HL-60/S4 (cell line): ENCODE measurements at regions not wholly inside any gene's neighbourhood (a gene's known extent, or its start where the extent isn't known, plus 50 kb on each side); places are given as distances from the start of the nearest gene placed in this dataset.

Experiments used
- in situ Hi-C: fragments of 300-500 bp; cut with MboI; formaldehyde crosslinking; loops from 2 replicates; pipeline ENCODE4 v1.14.3; 2022; ENCODE audit warnings: low sequenced_read_pairs

DNA sequence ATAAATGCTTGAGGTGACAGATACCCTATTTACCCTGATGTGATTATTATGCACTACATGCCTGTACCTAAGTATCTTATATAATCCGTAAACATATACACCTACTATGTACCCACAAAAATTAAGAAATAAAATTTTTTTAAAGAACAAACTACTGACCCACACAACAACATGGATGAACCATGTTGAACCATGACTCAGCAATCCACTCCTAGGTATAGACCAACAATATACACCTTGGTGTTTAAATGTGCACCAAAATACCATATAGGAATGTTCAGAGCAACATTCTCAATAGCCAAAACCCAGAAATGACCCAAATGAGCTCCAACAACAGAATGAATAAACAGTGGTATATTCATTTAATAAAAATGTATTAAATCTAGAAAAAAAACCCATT lies 245.1 kb downstream of the GXYLT1 start:
- in situ Hi-C loops, result no loop called here

DNA sequence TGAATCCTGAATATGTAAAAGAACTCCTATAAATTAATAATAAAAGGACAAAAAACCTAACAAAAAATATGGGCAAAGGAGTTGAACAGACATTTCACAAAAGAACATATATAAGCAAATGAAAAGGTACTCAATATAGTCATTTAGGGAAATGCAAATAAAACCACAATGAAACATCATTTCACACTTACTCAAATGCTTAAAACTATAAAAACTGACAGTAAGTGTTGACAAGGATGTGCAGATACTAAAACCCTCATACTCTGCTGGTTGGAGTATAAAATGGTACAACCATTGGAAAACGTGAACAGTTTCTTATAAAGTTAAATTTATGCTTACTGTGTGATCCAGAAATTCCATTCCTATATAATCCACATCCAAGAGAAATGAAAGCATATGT lies 247.1 kb downstream of the GXYLT1 start:
- in situ Hi-C loops, result no loop called here

DNA sequence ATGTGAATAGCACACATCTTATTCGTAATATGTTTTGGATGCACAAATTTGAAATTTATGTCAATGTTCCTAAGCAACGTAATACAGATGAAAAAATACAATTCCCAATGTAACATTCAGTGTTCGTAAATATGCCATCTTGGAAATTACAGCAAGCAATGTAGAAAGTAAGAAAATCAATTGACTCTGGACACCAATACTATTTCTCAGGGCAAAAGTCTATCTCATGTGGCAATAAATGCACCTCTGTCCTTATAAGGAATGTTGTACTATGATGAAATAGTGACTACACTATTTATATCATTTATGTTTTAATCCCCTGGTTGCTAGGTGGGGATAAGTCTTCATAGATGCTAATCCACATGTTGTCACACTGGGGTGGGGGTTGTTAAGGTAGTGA lies 251.2 kb downstream of the GXYLT1 start:
- in situ Hi-C loops, result no loop called here

DNA sequence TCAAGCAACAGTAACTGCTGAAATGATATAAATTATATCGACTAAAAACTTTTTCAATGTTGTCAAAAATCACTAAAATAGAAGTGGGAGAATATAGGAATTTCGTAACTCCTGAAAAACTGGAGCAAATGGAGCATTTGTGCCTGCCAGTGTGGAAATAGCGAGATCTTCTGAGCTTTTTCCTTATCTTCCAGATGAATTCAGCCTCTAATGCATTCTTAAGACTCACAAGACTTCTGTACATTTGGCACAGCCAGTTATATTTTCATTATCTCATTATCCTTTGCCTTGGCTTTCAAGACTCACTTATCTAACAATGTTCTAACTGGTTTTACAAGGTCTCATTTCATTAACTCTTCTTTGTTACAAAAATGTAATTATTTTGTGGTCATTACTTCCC lies 252.4 kb downstream of the GXYLT1 start:
- in situ Hi-C loops, result no loop called here

DNA sequence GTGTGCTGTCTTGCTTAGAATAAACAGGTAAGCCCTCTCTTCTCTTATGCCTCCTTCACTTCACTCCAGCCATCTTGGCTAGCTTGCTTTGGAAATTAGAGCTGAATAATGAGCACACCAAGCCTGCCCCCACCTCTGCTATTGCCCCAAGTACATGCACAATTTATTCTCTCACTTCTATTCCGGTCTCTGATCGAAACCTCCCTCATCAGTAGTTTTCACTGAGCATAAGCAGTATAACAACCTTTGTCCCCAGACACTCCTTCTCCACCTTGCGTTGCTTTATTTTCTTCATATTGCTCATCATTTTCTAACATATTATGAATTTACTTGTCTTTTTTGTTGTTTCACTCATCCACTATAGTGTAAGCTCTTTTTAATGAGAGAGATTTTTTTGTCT lies 253.4 kb downstream of the GXYLT1 start:
- in situ Hi-C loops, result no loop called here

DNA sequence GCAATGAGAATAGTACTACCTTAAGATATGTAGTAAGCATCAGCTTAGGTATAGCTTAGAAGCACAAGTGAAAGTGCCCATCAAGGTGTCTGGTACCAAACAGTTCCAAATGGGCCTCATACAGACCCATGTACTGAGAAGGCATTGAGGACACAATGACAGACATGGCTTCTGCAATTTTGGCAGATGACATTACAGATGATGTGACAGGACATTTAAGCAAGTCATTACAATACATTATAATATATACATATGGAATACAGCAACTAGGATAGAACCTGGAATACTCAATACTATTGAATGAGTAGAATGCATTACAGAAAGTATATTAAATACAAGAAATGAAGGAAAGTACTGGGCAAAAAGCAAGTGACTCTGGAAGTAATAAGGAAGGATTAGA lies 256.4 kb downstream of the GXYLT1 start:
- in situ Hi-C loops, result no loop called here

DNA sequence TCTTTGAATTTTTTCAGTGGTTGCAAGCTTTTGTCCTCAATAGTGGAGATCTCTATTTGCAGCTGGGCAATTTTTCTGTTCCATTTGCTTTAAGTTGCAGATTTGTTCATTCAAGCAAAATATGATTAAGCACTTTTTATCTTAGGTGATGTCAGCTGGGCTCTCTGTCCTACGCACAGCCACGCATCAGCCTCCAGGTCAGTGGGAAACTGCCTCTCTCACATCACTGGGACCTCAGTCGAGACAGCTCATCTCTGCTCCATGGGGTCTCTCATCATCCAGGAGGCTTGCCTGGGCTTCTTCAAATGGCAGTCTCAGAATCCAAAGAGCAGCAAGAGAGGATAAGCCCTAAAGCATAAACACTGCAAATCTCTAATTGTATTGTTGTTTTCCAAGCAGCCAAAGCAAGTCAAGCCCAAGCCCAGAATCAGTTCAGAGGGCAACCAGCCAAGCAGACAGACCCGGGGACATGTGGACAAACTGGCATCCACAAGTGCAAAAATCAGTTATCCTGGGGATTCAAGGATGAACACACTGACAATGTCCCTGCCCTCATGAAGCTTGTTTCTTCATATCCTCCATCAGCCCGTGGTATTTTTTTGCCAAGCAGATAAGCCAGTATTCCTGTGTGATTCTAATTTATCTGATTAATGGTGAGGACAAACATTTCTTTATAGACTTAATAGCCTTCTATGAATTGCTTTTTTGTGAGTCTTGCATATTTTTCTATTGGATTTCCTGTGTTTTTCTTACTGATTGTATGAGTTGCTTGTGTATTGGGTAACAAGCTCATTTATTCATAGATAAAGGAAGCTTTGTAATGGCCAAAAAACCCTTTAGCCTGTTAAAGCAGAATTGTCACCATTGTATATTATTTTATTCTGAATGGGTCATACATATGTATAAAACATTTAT lies 262.5 kb downstream of the GXYLT1 start:
- in situ Hi-C loops, result no loop called here

DNA sequence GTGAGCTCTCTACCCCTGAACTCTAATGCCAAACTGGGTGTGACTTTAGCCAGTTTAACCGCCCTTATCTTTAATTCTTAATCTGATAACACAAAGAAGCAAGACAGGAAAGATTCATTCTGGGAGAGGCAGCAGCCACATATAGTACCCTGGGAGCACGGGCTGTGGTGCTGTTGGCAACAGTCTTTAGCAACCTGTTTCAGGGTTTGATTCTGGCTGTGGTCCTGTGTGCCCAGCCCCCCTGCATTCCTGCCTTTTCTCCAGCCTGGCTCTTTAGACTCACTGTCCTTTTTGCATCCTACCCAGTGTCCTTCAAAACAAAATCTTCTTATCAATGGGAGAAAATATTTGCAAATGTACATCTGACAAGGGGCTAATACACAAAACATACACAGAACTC lies 275.2 kb downstream of the GXYLT1 start:
- in situ Hi-C loops, result no loop called here

DNA sequence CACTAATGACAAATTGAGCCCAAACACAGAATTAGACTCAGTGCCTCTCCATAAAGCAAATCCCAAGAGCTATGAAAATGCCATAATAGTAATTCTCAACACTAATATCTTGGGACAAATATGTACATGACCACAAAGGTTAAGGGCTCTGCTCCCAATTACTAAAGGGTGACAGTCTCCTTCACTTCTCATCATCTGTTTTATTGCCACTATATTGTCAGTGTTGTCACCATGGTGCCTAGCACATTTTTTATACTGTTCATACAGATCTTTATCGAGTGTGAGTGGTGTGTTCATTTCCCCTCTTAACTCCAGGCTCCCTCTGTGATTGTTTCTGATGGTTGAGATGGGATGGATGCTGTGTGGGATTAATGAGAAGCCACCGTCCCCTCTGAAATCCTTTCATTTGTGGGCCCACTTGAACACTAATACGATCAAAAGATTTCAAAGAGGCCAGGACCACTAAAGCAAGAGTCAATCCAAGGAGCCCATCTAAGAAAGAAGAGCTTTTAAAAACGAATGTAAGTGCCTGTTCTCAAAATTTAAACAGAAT lies 277.7 kb downstream of the GXYLT1 start:
- in situ Hi-C loops, result no loop called here

DNA sequence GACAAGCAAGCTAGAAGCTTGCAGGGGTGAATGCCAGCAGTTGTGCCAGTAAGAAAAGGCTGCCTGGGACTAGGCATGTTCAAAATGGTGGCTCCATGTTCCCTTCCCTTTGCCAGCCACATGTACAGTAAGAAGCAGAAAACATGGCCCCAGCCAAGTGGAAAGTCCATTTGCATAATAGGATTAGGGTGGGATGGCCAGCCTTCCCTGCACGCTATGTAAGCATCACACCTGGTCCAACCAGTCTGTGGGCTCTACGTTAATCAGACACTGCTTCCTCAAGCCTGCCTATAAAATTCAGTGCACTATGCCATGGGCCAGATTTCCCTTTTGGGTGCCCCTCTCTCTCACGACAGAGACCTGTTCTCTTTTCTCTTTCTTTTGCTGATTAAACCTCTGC lies 288.4 kb downstream of the GXYLT1 start:
- in situ Hi-C loops, result no loop called here

DNA sequence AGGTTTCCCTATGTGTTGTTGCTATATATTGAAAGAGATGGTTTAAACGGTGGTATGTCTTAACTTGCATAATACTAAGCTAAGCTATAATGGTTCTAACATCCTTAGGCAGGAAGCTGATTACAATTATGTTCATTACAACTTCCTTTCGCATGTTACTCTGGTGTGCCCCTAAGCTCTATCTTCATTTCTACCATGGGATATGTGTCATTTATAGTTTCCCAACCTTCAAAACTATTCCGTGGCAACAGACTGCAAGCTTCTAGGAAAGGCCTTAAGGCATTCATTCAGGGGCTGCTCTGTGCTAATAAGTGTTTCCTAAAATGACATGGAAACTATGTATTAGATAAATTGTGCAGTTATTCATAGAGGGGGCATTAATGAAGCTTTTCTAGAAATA lies 294.6 kb downstream of the GXYLT1 start:
- in situ Hi-C loops, result no loop called here

DNA sequence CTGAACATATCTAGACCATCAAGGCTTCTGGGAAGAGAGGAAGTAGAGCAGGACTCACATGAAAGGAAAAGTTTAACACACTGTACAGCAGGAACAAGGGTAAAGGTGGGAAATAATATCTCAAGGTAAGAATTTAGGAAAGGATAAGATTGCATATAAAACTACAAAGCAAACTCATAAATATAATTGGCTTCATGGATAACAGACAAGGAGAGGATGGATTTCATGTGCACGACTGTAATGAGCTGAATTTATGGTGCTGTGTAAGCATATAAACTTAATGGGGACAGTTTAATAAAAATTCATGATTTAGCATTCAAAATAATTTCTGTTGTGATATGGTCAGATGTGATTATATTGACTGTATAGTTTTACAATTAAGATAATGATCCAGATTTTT lies 298.0 kb downstream of the GXYLT1 start:
- in situ Hi-C loops, result no loop called here

DNA sequence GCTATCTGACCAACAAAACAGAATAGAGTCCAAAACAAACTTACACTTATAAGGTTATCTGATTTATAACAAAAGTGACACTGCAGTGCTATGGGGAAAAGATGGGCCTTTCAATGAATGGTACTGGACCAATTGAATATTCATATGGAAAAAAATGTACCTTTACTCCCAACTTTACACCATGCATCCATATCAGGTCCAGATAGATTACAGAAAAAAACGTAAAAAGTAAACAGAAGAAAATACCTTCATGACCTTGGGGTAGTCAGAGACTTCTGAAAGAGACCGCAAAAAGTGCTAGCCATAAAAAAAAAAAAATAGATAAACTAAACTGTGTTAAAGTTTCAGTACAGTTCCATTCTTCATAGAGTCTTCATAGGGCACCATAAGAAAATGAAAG lies 308.3 kb downstream of the GXYLT1 start:
- in situ Hi-C loops, result no loop called here

DNA sequence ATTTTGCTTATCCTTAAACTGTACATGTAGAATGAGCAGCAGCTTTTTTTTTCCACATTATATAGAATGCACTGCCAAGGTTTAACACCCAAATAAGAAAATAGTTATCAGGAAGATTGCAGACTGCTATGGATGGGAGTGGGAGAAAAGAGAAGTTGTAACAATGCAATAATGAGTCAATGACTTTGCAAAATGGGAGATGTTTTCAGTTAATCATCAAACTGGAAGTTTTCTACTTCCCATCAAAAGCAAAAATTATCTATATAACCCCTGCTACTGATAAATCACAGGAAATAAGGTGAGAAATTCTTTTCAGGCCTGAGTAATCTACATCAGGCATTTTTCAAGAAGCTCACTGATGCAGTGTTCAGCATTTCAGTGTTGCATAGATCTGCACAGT lies 309.1 kb downstream of the GXYLT1 start:
- in situ Hi-C loops, result no loop called here

DNA sequence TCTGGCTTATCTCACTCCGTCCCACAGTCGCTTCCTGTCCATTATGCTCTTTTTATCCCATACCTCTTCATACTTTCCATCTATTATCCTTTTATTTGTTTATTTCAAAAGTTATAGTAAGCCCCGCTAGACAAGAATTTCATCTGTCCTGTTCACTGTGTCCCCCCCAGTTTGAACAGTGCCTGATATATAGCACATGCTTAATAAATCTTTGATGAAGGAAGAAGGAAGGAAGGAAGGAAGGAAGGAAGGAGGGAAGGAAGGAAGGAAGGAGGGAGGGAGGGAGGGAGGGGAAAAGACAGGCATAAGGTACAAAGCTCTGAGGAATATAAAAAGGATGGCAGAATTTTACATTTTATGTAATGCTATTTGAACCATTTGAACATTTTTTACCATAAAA lies 324.7 kb downstream of the GXYLT1 start:
- in situ Hi-C loops, result no loop called here

DNA sequence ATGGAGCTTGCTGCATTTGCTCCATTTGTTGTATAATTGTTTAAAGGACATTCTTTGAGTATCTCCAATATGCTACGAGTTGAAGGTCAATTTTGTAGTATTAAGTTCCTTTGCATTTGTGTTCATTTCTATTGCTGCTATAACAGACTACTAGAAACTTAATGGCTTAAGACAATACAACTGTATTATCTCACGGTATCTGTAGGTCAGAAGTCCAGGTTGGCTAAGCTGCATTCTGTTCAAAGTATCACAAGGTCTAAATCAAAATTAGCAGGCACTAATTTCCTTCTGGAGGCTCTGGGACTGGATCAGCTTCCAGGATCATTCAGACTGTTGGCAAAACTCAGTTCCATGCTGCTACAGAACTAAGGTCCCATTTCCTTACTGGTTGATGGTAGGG lies 340.6 kb downstream of the GXYLT1 start:
- in situ Hi-C loops, result no loop called here

DNA sequence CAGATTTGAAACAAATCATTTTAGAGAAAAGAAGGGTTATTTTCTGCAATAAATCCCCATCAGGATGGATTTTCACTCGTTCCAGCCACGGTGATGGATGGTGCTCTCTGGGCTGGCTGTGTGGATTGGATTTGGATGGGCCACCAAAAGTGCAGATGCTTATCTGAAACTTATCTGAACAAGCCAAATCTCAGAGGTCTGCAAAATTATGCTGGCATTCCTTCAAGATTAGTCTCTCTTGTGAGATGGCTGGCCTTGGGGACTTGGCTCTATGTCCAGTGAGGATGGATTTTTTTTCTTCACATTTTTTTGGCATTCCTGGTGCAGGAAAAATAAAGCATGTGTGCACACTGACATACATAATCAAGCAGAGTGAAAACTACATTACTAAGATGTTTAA lies 341.9 kb downstream of the GXYLT1 start:
- in situ Hi-C loops, result no loop called here

DNA sequence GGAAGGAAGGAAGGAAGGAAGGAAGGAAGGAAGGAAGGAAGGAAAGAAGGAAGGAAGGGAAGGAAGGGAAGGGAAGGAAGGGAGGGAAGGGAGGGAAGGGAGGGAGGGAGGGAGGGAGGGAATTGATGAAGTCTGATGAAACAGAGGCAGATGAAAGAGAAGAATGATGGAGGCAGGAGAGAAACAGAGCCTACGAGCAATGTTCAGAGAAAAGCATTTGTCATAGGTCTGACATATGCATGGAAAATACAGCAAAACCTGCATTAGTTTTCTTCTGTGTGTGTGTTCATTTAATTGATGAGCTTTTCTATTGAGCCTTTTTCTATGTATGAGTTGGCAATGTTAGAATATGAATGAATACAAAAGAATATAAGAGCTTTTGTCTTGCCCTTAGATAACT lies 343.4 kb downstream of the GXYLT1 start:
- in situ Hi-C loops, result no loop called here

DNA sequence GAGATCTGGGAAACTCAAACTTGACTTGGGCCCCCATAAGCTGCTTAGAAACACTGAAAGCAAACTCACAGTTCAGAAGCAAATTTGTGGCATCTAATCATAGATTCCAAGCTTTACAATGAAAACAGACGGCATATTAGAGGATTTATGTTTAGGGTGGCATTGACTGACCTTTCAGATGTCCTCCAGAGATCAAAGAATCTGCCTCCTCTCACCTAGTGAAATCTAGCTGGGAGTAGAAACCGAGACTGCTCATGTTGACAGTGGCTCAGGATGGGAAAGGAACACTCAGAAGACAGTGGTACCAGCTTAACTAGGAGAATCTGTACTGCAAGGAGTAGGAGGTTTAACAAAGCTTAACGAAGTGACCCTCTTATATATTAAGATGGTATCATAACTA lies 345.0 kb downstream of the GXYLT1 start:
- in situ Hi-C loops, result no loop called here

DNA sequence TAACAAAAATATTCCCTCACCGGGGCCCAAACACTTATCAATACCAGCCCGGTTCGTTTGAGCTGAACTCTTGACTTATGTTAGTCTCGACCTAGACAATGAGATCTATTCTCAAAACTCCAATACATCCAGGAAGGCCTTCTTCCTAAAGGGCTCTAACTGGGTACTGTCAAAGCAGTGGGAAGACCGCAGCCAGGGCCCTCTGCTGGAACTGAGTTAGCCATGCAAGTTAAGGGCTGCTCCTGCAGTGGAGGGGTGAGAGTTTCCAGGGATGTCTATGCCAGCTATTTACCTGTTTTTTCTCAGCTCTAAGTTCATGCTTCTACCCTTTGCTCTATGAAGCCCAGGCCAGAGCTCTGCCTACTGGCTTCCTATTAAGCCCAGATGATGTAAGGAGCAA lies 348.8 kb downstream of the GXYLT1 start:
- in situ Hi-C loops, result no loop called here

DNA sequence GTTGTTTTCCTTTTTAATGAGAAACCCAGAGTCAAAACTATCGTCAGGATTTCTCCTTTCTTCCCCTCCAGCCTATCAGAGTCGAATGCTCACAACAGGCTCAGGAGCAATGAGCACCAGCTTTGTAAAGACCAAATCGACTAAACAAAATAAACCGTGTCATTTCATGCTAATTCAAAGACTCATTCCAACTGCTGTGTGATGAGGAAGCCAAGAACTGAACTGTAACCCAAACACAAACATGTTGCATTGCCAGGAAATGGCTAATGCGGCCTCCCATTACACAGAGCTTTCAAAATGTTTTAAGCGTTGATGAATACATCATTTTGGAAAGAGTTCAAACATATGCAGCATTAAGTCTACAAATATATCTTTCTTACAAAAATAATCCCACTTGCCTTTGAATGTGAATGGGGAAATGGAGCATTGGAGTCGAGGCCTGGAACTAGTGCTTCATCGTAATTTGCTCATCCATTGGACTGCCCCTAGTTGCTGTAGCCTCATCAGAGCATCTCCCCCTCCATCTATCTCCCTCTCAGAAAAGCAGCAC lies 349.5 kb downstream of the GXYLT1 start:
- in situ Hi-C loops, result no loop called here

DNA sequence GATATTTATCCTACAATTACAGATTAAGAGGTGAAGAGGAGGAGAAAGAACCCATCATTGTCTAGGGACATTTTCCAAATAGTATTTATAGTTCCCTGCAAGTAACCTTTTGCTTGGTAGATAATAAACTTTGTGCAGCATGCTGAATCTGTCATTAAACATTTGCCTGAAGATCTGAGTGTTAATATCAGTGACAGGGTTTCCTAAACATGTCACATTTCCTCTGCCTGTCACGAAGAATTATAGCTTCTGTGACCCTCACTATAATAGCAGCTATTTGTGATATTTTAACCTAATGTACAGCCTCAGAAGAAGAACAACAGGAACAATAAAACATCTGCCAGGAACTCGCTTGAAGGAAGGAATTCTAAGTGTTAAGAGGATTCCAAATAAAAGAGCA lies 350.3 kb downstream of the GXYLT1 start:
- in situ Hi-C loops, result no loop called here
